ENCODE measurements at regions not wholly inside any gene's neighbourhood (a gene's known extent, or its start where the extent isn't known, plus 50 kb on each side); places are given as distances from the start of the nearest gene placed in this dataset.

DNA sequence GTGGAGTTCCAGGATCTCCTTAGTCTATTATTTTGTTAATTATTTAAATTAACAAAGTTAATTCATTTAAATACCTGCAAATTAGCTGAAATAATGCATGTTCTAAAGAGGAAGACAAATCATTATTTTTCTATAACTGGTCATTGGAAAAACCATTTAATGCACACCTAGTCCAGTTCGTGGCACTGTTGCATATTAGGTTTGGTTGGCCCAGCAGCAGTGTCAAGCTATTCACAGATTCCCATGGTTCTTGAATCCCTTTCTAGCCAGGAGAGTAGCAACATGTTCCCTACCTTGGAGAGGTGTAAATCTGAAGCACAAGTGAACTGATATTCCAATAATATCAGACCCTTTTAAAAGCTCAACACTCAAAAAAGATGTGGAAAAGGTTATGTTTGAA lies 155.2 kb downstream of the TMEM161B start:
- H3K4me3 ChIP-seq, result no peak overlapping the region
- TF ChIP-seq EP300 (IDR thresholded peaks at IDR 0.05; ENCODE audit: low read depth), result no peak
- TF ChIP-seq POLR2AphosphoS5 (IDR thresholded peaks at IDR 0.05), result no peak
- no peak for TF ChIP-seq CTCF (IDR thresholded peaks at IDR 0.05)
- TF ChIP-seq POLR2A (IDR thresholded peaks at IDR 0.05), result no peak
- no peak for DNase-seq
- intact Hi-C loops (cut with DNase I; ENCODE audit: low total_unique reads), result no loop called here
- H3K27ac ChIP-seq, result no peak overlapping the region
- no peaks in the 10 kb centered on the region for H3K36me3 ChIP-seq
- 60 to 73% methylated on average over 1 of the region's 1 CpG for WGBS, 2 donors (ENCODE audit: low coverage in 1 of 2)
- no peaks in the 10 kb centered on the region for H3K9me3 ChIP-seq
- no peaks in the 10 kb centered on the region for H3K4me1 ChIP-seq
- H3K27me3 ChIP-seq, result no peaks in the 10 kb centered on the region
- in situ Hi-C loops (cut with MboI; ENCODE audit: low pct_ligation_motif_present in 1 of 4, low pct_unique_long_range_greater_than_20kb in 1 of 4, low sequenced_read_pairs in 3 of 4), result no loop called here

DNA sequence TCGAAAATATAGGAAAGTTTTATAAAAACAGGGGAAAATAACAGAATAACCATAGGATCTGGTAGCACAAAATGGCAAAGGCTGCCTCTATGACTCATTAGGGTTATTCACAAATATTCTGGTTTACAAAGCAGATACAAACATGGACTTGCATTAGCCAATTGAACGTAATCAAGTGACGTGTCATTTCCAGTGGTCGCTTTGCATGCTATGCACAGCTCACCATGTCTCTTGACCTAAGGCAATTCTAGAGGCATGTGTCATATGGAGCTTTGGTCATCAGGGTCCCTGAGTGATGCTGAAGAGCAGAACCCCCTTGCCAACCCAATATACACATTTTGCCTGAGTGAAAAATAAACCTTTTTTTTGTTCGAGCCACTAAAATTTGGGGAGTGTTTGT lies 158.8 kb downstream of the TMEM161B start:
- Histone ChIP-seq H3K4me3 (no peak overlapping the region), H3K4me1 (no peaks in the 10 kb centered on the region), H3K36me3 (no peaks in the 10 kb centered on the region), H3K9me3 (no peaks in the 10 kb centered on the region), H3K27me3 (no peaks in the 10 kb centered on the region), H3K27ac (no peak overlapping the region)
- TF ChIP-seq POLR2AphosphoS5 (IDR thresholded peaks at IDR 0.05) (no peak), CTCF (IDR thresholded peaks at IDR 0.05) (no peak), POLR2A (IDR thresholded peaks at IDR 0.05) (no peak), EP300 (IDR thresholded peaks at IDR 0.05; ENCODE audit: low read depth) (no peak)
- WGBS, 2 donors (ENCODE audit: low coverage in 1 of 2), result 79 to 82% methylated on average over 3 to 5 of the region's 5 CpGs
- in situ Hi-C loops (cut with MboI; ENCODE audit: low pct_ligation_motif_present in 1 of 4, low pct_unique_long_range_greater_than_20kb in 1 of 4, low sequenced_read_pairs in 3 of 4), result no loop called here
- DNase-seq, result no peak
- intact Hi-C loops (cut with DNase I; ENCODE audit: low total_unique reads), result no loop called here

DNA sequence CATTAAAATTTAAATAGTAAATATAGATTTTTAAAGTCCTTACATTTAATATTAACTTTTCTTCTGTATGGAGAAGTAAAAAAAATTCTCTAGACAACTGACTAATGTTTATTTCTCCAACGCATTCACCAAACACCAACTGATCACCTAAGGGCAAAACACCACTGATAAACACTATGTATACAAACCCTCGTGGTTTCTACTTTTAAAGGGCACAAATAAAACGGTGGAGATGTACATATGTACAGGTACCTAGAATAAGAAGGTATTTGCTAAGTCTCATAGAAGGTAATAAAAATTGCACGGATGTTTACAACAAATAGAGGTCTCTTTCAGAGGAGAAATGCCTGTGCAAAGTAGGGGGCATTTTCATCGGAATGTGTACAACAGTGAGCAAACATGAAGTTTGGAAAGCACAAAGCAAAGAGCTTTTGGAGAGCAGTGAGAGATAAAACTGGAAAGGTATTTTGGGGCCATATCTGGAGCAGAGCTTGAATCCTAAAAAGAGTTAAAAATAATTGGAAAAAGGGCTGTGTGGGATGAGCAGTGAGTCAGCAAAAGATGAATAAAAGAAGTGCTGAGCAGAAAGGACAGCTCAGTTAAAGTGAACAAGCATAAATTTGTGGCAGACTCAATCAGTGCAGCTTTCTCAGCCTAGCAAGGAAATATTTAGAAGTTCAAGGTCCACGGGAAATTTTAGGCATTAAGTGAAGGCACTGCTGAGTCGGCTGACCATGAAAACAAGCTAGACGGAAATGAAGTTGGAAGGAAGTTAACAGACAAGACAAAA lies 160.0 kb downstream of the TMEM161B start:
- H3K9me3 ChIP-seq, result no peaks in the 10 kb centered on the region
- no peaks in the 10 kb centered on the region for H3K36me3 ChIP-seq
- H3K4me3 ChIP-seq, result no peak overlapping the region
- no peak for TF ChIP-seq POLR2A (IDR thresholded peaks at IDR 0.05)
- TF ChIP-seq POLR2AphosphoS5 (IDR thresholded peaks at IDR 0.05), result no peak
- in situ Hi-C loops (cut with MboI; ENCODE audit: low pct_ligation_motif_present in 1 of 4, low pct_unique_long_range_greater_than_20kb in 1 of 4, low sequenced_read_pairs in 3 of 4) (no loop called here), intact Hi-C loops (cut with DNase I; ENCODE audit: low total_unique reads) (no loop called here)
- no peak overlapping the region for H3K27ac ChIP-seq
- H3K27me3 ChIP-seq, result no peaks in the 10 kb centered on the region
- no peaks in the 10 kb centered on the region for H3K4me1 ChIP-seq
- WGBS, 2 donors (ENCODE audit: low coverage in 1 of 2), result 46 to 49% methylated on average over 5 to 8 of the region's 8 CpGs
- no peak for DNase-seq

DNA sequence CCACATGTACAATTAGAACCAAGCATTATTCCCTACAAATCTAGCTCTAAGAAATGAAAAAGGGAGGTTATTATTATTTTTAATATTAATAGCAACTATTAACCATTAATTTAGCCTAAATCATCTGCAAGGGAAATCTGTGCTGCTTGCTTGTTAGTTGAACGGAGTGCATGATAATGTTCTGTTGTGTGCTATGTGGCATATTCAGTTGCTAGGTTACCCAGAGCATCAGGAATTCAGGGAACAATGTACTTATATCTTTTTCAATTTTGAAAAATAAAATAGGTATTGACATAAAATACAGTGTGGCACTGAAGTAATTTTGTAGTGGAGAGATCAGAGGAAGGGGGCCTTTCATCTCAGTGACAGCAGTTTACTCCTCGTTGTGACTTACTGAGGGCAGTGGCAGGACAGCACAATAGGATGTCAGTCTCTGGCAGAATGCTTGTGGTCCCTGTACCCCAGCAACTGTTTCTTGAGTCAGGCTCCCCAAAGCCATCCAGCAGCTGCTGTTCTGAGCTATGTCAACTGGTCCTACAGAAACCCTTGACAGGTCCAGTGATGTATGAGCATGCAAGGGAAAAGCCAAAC lies 173.6 kb downstream of the TMEM161B start:
- no peaks in the 10 kb centered on the region for H3K36me3 ChIP-seq
- TF ChIP-seq CTCF (IDR thresholded peaks at IDR 0.05), result no peak
- TF ChIP-seq POLR2A (IDR thresholded peaks at IDR 0.05), result no peak
- no peak for TF ChIP-seq POLR2AphosphoS5 (IDR thresholded peaks at IDR 0.05)
- TF ChIP-seq EP300 (IDR thresholded peaks at IDR 0.05; ENCODE audit: low read depth), result no peak
- intact Hi-C loops (cut with DNase I; ENCODE audit: low total_unique reads) (no loop called here), in situ Hi-C loops (cut with MboI; ENCODE audit: low pct_ligation_motif_present in 1 of 4, low pct_unique_long_range_greater_than_20kb in 1 of 4, low sequenced_read_pairs in 3 of 4) (no loop called here)
- H3K4me3 ChIP-seq, result no peak overlapping the region
- WGBS, 2 donors (ENCODE audit: low coverage in 1 of 2), result 50 to 58% methylated on average over 2 of the region's 2 CpGs
- H3K27ac ChIP-seq, result no peak overlapping the region
- no peaks in the 10 kb centered on the region for H3K27me3 ChIP-seq
- no peaks in the 10 kb centered on the region for H3K9me3 ChIP-seq
- no peaks in the 10 kb centered on the region for H3K4me1 ChIP-seq
- DNase-seq, result no peak
